ENCODE measurements at regions not wholly inside any gene's neighbourhood (a gene's known extent, or its start where the extent isn't known, plus 50 kb on each side); places are given as distances from the start of the nearest gene placed in this dataset.

- no peak for TF ChIP-seq CTCF (IDR thresholded peaks at IDR 0.05)
- intact Hi-C loops (cut with DNase I; ENCODE audit: low total_unique reads): no loop called here
- H3K4me3 ChIP-seq: no peak overlapping the region
These were observed 231.3 kb upstream of the CXXC4 start for GRCh38 chr4:104726002-104726401.

GRCh38 chr4:104727643-104728042, 232.9 kb upstream of the CXXC4 start:
- no peaks in the 10 kb centered on the region for H3K9me3 ChIP-seq
- TF ChIP-seq CTCF (IDR thresholded peaks at IDR 0.05): no peak
- no peaks in the 10 kb centered on the region for H3K36me3 ChIP-seq
- no peak overlapping the region for H3K4me3 ChIP-seq
- no peak for DNase-seq
- H3K27me3 ChIP-seq: no peaks in the 10 kb centered on the region
- intact Hi-C loops (cut with DNase I; ENCODE audit: low total_unique reads): no loop called here
- no peaks in the 10 kb centered on the region for H3K4me1 ChIP-seq
- no peak overlapping the region for H3K27ac ChIP-seq

More at GRCh38 chr4:104726002-104726401, 231.3 kb upstream of the CXXC4 start:
- DNase-seq: no peak
- H3K9me3 ChIP-seq: no peaks in the 10 kb centered on the region
- no peaks in the 10 kb centered on the region for H3K36me3 ChIP-seq
- H3K27me3 ChIP-seq: no peaks in the 10 kb centered on the region
- no peaks in the 10 kb centered on the region for H3K4me1 ChIP-seq
- H3K27ac ChIP-seq: no peak overlapping the region

GRCh38 chr4:104728380-104729122, 233.9 kb upstream of the CXXC4 start:
- Histone ChIP-seq H3K9me3 (no peaks in the 10 kb centered on the region), H3K4me1 (no peaks in the 10 kb centered on the region), H3K27me3 (no peaks in the 10 kb centered on the region), H3K4me3 (no peak overlapping the region), H3K27ac (no peak overlapping the region), H3K36me3 (no peaks in the 10 kb centered on the region)
- no peak for TF ChIP-seq CTCF (IDR thresholded peaks at IDR 0.05)
- DNase-seq: no peak
- intact Hi-C loops (cut with DNase I; ENCODE audit: low total_unique reads): no loop called here

DNA sequence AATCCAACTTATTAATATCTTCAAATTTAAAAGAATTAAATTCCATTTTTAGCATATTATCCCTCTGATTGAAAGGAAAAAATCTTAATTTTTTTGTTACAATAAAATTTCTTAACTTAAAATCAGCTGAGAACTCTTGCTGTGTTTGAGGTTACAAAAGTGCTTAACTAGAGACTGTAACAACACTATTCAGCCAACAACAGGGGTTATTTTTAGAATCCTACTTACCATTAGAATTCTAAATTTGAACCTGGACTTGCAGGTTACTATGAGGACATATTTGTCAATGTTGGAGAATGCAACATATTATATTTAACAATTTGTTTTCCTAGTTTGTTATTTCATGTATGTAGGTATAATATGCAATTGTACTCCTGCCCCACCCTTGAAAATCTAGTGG, 238.1 kb upstream of the CXXC4 start:
- H3K27me3 ChIP-seq: no peaks in the 10 kb centered on the region
- H3K27ac ChIP-seq: no peak overlapping the region
- DNase-seq: no peak
- H3K9me3 ChIP-seq: no peaks in the 10 kb centered on the region
- H3K4me3 ChIP-seq: no peak overlapping the region
- no peak for TF ChIP-seq CTCF (IDR thresholded peaks at IDR 0.05)
- H3K4me1 ChIP-seq: no peaks in the 10 kb centered on the region
- H3K36me3 ChIP-seq: no peaks in the 10 kb centered on the region
- intact Hi-C loops (cut with DNase I; ENCODE audit: low total_unique reads): no loop called here

- Histone ChIP-seq H3K4me1 (no peaks in the 10 kb centered on the region), H3K9me3 (no peaks in the 10 kb centered on the region), H3K27ac (no peak overlapping the region), H3K36me3 (no peaks in the 10 kb centered on the region), H3K4me3 (no peak overlapping the region), H3K27me3 (no peaks in the 10 kb centered on the region)
- TF ChIP-seq CTCF (IDR thresholded peaks at IDR 0.05): no peak
- intact Hi-C loops (cut with DNase I; ENCODE audit: low total_unique reads): no loop called here
- no peak for DNase-seq
These were observed 240.5 kb upstream of the CXXC4 start for GRCh38 chr4:104735174-104735573.

- Histone ChIP-seq H3K4me1 (no peaks in the 10 kb centered on the region), H3K4me3 (no peak overlapping the region), H3K27ac (no peak overlapping the region), H3K9me3 (no peaks in the 10 kb centered on the region), H3K36me3 (no peaks in the 10 kb centered on the region), H3K27me3 (no peaks in the 10 kb centered on the region)
- DNase-seq: no peak
- intact Hi-C loops (cut with DNase I; ENCODE audit: low total_unique reads): no loop called here
- no peak for TF ChIP-seq CTCF (IDR thresholded peaks at IDR 0.05)
These were observed 245.5 kb upstream of the CXXC4 start for GRCh38 chr4:104740161-104740560.

All from tibial artery (tissue), 4 donors.